K562 (cell line): ENCODE measurements at regions not wholly inside any gene's neighbourhood (a gene's known extent, or its start where the extent isn't known, plus 50 kb on each side); places are given as distances from the start of the nearest gene placed in this dataset.
"Not testable (repeated sequence)": the region's sequence is repeated elsewhere in the genome, so short reads cannot be mapped to it uniquely, and the experiment has no call there.

ENCODE experiments used
- ATAC-seq: fragments of 200-7000 bp; cut with Tn5 transposase; 3 replicates; pipeline ENCODE4 v1.9.1; 2020; ENCODE audit warnings: moderate library complexity
- BruUV-seq: library from RNA; stranded (reverse); fragments of 400-500 nt; replicated peaks from 2 replicates; lab custom pipeline; 2021; lab: Mats Ljungman, UMichigan
- CTCF ChIA-PET: fragments of 300-600 bp; formaldehyde crosslinking; extraction: SDS; loops from one replicate; lab custom pipeline; 2021; ENCODE audit warnings: low intra/inter-chr PET ratio; lab: Yijun Ruan, JAX
- POLR2A ChIA-PET: fragments of 300-600, 350-650 bp; sonication (Branson Sonifier 250); formaldehyde crosslinking; extraction: SDS; loops from one replicate; lab custom pipeline; 2021; ENCODE audit warnings: antibody characterized with exemption, inconsistent platforms; lab: Yijun Ruan, JAX
- DNase-seq, 4 experiments: peaks; one replicate each; pipeline versions ENCODE4 v3.0.0 to v3.0.0-alpha.2; 2011 to 2018; ENCODE audit warnings: low spot score in 3 of 4, mixed read lengths in 3 of 4; ENCODE audit errors: extremely low read depth in 1 of 4
- FAIRE-seq: peaks from 2 replicates; lab custom pipeline; 2011; peaks lifted over from hg19 to GRCh38; lab: Jason Lieb, UNC
- H2AFZ ChIP-seq: 2 replicates; pipeline ENCODE4 v1.6.0; 2011; ENCODE audit warnings: low read depth, low read length, control low read depth, inconsistent platforms
- H3K27ac ChIP-seq: fragments of 200-600 bp; 3 replicates; pipeline ENCODE4 v1.8.0; 2011; ENCODE audit warnings: low read depth, mild to moderate bottlenecking, control low read depth, inconsistent platforms, low read length, moderate library complexity, mixed read lengths; ENCODE audit errors: extremely low read depth
- H3K27me3 ChIP-seq, 2 experiments: fragments of 300-600 bp in 1 of 2; 2 replicates in 1 of 2; 3 replicates in 1 of 2; pipeline versions ENCODE4 v1.6.0 to v1.8.0; 2011; ENCODE audit warnings: inconsistent platforms in 2 of 2, low read length in 2 of 2, mild to moderate bottlenecking in 1 of 2, mixed read lengths in 1 of 2, moderate library complexity in 1 of 2; ENCODE audit not compliant: control insufficient read depth in 2 of 2, insufficient read depth in 2 of 2
- H3K36me3 ChIP-seq: fragments of 300-600 bp; 3 replicates; pipeline ENCODE4 v1.8.0; 2011; ENCODE audit warnings: mild to moderate bottlenecking, low read length, inconsistent platforms; ENCODE audit not compliant: control insufficient read depth, insufficient read depth
- H3K4me1 ChIP-seq, 2 experiments: fragments of 200-600 bp in 1 of 2; replicated peaks in 1 of 2; 2 replicates in 1 of 2; 3 replicates in 1 of 2; pipeline versions ENCODE4 v1.5.1 to v1.8.0; 2011; ENCODE audit warnings: inconsistent platforms in 2 of 2, low read length in 2 of 2, mild to moderate bottlenecking in 1 of 2, mixed read lengths in 1 of 2, moderate library complexity in 1 of 2; ENCODE audit not compliant: control insufficient read depth in 2 of 2, insufficient read depth in 2 of 2
- H3K4me2 ChIP-seq: 2 replicates; pipeline ENCODE4 v1.6.1; 2011; ENCODE audit warnings: low read length, control low read depth, inconsistent platforms, mixed read lengths; ENCODE audit not compliant: insufficient read depth
- H3K4me3 ChIP-seq: fragments of 200-600 bp; sonication (generic), shearing (Covaris generic); 2 replicates; pipeline ENCODE4 v1.5.1; 2016; ENCODE audit warnings: control low read depth, inconsistent platforms
- H3K79me2 ChIP-seq: fragments of 200-600 bp; 3 replicates; pipeline ENCODE4 v1.8.0; 2011; ENCODE audit warnings: low read length, inconsistent platforms; ENCODE audit not compliant: control insufficient read depth, insufficient read depth
- H3K9ac ChIP-seq, 2 experiments: 2 replicates each; pipeline versions ENCODE4 v1.6.0 to v1.6.1; 2011; ENCODE audit warnings: low read depth in 2 of 2, low read length in 2 of 2, control low read depth in 1 of 2, inconsistent platforms in 1 of 2, mild to moderate bottlenecking in 1 of 2, mixed read lengths in 1 of 2; ENCODE audit not compliant: insufficient read depth in 1 of 2
- H3K9me1 ChIP-seq: one replicate; pipeline ENCODE4 v1.6.0; 2011; ENCODE audit warnings: inconsistent platforms, mild to moderate bottlenecking, low read length, moderate library complexity; ENCODE audit not compliant: control insufficient read depth, insufficient read depth
- H3K9me3 ChIP-seq: replicated peaks from 2 replicates; pipeline ENCODE4 v1.5.1; 2011; ENCODE audit warnings: low read depth, low read length, inconsistent platforms; ENCODE audit not compliant: control insufficient read depth, insufficient read depth
- H4K20me1 ChIP-seq: replicated peaks from 2 replicates; pipeline ENCODE4 v1.6.1; 2011; ENCODE audit warnings: low read length, inconsistent platforms, mixed read lengths; ENCODE audit not compliant: control insufficient read depth, insufficient read depth
- BCL6 ChIP-seq: fragments of 250-450 bp; sonication (Bioruptor Pico); IDR thresholded peaks from 2 replicates; pipeline ENCODE4 v1.4.0; 2020
- CHCHD3 ChIP-seq: fragments of 250-450 bp; sonication (Bioruptor Pico); IDR thresholded peaks from 2 replicates; pipeline ENCODE4 v2.1.2; 2022; ENCODE audit warnings: mild to moderate bottlenecking
- E2F3 ChIP-seq: fragments of 250-450 bp; sonication (Bioruptor Pico); IDR thresholded peaks from 2 replicates; pipeline ENCODE4 v1.4.0; 2020; ENCODE audit warnings: mild to moderate bottlenecking
- KLF6 ChIP-seq: fragments of 250-450 bp; sonication (Bioruptor Pico); IDR thresholded peaks from 2 replicates; pipeline ENCODE4 v1.4.0; 2020; ENCODE audit warnings: mild to moderate bottlenecking, moderate library complexity, borderline replicate concordance
- NR2F6 ChIP-seq: fragments of 450-650 bp; formaldehyde crosslinking; IDR thresholded peaks from 2 replicates; pipeline ENCODE4 v1.4.0; 2020; ENCODE audit warnings: mild to moderate bottlenecking
- RHOXF2B ChIP-seq: fragments of 250-450 bp; sonication (Bioruptor Pico); conservative IDR thresholded peaks from 2 replicates; pipeline ENCODE4 v1.5.1; 2021
- SIN3B ChIP-seq: fragments of 450-650 bp; IDR thresholded peaks from 2 replicates; pipeline ENCODE4 v1.6.1; 2017; ENCODE audit warnings: low read depth, mild to moderate bottlenecking, moderate library complexity
- WGBS: fragments of 100-300 bp; shearing (Covaris generic); methylation state at CpG from one replicate; pipeline ENCODE4 v1.1.6; 2016; ENCODE audit warnings: low coverage, mixed read lengths; ENCODE audit not compliant: insufficient coverage; ENCODE audit errors: missing lambda C conversion rate; 5-methylcytosine and 5-hydroxymethylcytosine counted together
- in situ Hi-C: fragments of 300-500 bp; cut with MboI; formaldehyde crosslinking; loops from 4 replicates; pipeline ENCODE4 v1.15.0; 2018; ENCODE audit warnings: inconsistent platforms, mixed read lengths
- intact Hi-C: fragments of 100-400 bp; cut with micrococcal nuclease; formaldehyde crosslinking; loops from 2 replicates; pipeline ENCODE4 v1.14.2; 2022
- TF ChIP-seq, protein P1 (sequence below): sonication (generic); formaldehyde crosslinking; IDR thresholded peaks from 2 replicates; pipeline ENCODE4 v1.4.0; 2020; ENCODE audit warnings: mild to moderate bottlenecking, missing genetic modification reagents
- TF ChIP-seq, protein P2 (sequence below): fragments of 200-800 bp; sonication (Bioruptor generic); IDR thresholded peaks from 2 replicates; pipeline ENCODE4 v1.6.1; 2017; ENCODE audit warnings: missing genetic modification characterization, missing compliant biosample characterization

DNA sequence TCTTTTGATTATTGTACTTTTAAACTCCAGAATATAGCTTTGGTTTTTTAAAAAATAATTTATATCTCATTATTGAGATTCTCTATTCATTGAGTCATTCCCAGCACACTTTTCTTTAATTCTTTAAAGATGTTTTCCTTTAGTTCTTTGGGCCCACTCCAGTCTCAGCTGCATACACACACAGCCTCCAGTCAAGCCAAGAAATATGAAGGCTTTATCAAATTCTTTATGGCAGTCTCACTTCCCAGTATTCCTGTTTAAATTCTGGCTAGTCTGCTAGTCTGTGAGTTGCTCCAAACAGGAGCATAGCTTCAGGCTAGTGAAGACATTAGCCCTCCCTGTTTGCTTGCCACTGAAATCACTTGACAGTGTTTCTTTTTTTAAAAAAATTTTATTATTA lies 61.2 kb downstream of the CRP start:
- ATAC-seq (no peak), FAIRE-seq (no peak), DNase-seq (no peak)
- Histone ChIP-seq H3K4me3 (no peak overlapping the region), H2AFZ (no peak overlapping the region), H3K79me2 (no peaks in the 10 kb centered on the region), H3K4me1 (no peaks in the 10 kb centered on the region), H3K4me2 (no peak overlapping the region), H3K9ac (no peak overlapping the region), H3K36me3 (no peaks in the 10 kb centered on the region), H4K20me1 (no peaks in the 10 kb centered on the region), H3K27ac (no peak overlapping the region), H3K9me3 (no peaks in the 10 kb centered on the region), H3K27me3 (no peaks in the 10 kb centered on the region), H3K9me1 (no peaks in the 10 kb centered on the region)
- ChIA-PET POLR2A (no interaction called here), CTCF (no interaction called here)
- TF ChIP-seq CHCHD3 (CRISPR knock-in tag) (no peak), RHOXF2B (CRISPR knock-in tag) (no peak), BCL6 (CRISPR knock-in tag) (no peak), E2F3 (no peak), SIN3B (no peak), KLF6 (CRISPR knock-in tag) (no peak), NR2F6 (CRISPR knock-in tag) (no peak)
- TF ChIP-seq, protein P1, sequence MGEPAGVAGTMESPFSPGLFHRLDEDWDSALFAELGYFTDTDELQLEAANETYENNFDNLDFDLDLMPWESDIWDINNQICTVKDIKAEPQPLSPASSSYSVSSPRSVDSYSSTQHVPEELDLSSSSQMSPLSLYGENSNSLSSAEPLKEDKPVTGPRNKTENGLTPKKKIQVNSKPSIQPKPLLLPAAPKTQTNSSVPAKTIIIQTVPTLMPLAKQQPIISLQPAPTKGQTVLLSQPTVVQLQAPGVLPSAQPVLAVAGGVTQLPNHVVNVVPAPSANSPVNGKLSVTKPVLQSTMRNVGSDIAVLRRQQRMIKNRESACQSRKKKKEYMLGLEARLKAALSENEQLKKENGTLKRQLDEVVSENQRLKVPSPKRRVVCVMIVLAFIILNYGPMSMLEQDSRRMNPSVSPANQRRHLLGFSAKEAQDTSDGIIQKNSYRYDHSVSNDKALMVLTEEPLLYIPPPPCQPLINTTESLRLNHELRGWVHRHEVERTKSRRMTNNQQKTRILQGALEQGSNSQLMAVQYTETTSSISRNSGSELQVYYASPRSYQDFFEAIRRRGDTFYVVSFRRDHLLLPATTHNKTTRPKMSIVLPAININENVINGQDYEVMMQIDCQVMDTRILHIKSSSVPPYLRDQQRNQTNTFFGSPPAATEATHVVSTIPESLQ (CRISPR knock-in tag), result no peak
- TF ChIP-seq, protein P2, sequence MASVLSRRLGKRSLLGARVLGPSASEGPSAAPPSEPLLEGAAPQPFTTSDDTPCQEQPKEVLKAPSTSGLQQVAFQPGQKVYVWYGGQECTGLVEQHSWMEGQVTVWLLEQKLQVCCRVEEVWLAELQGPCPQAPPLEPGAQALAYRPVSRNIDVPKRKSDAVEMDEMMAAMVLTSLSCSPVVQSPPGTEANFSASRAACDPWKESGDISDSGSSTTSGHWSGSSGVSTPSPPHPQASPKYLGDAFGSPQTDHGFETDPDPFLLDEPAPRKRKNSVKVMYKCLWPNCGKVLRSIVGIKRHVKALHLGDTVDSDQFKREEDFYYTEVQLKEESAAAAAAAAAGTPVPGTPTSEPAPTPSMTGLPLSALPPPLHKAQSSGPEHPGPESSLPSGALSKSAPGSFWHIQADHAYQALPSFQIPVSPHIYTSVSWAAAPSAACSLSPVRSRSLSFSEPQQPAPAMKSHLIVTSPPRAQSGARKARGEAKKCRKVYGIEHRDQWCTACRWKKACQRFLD, result no peak
- in situ Hi-C loops (no loop called here), intact Hi-C loops (no loop called here)
- BruUV-seq, result no TSS peak

DNA sequence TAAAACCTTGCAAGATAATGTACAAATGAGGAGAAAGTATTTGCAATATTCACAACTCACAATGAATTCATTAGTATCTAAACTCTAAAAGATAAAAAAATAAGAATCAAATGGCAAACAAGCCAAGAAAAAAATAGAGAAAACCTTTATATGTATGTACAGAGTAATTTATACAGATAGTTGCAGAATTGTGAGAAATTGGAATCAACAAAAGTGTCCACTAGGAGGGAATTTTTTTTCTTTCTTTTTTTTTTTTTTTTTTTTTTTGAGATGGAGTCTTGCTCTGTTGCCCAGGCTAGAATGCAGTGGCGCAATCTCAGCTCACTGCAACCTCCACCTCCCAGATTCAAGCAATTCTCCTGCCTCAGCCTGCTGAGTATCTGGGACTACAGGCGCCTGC lies 56.9 kb downstream of the CRP start:
- FAIRE-seq, CTCF ChIA-PET: not testable (repeated sequence)

More for the DNA sequence above, 56.9 kb downstream of the CRP start:
- H3K4me3 ChIP-seq, DNase-seq, H3K4me1 ChIP-seq, H2AFZ ChIP-seq, H3K79me2 ChIP-seq, H3K9me1 ChIP-seq, H3K9ac ChIP-seq, H3K27ac ChIP-seq, H3K27me3 ChIP-seq, ATAC-seq, intact Hi-C loops, H3K36me3 ChIP-seq, POLR2A ChIA-PET, in situ Hi-C loops, H3K9me3 ChIP-seq, H3K4me2 ChIP-seq, BruUV-seq, H4K20me1 ChIP-seq: not testable (repeated sequence)
- 0% methylated on average over 2 of the region's 2 CpGs for WGBS
